PC-3 (cell line): ENCODE measurements at regions not wholly inside any gene's neighbourhood (a gene's known extent, or its start where the extent isn't known, plus 50 kb on each side); places are given as distances from the start of the nearest gene placed in this dataset.

Source experiments
- CTCF ChIP-seq: fragments of 300-600 bp; sonication (generic); conservative IDR thresholded peaks from 2 replicates; pipeline ENCODE4 v1.5.1; 2017; ENCODE audit warnings: antibody characterized with exemption, low read depth, mild to moderate bottlenecking, low read length
- EZH2 ChIP-seq: fragments of 300-600 bp; sonication (generic); IDR thresholded peaks from one replicate; pipeline ENCODE4 v1.6.1; 2017; ENCODE audit warnings: antibody characterized with exemption, mild to moderate bottlenecking, low read length; ENCODE audit not compliant: unreplicated experiment
- EZH2phosphoT487 ChIP-seq: fragments of 300-600 bp; sonication (generic); IDR thresholded peaks from 2 replicates; pipeline ENCODE4 v1.6.1; 2018; ENCODE audit warnings: mild to moderate bottlenecking, antibody characterized with exemption, low read length, borderline replicate concordance

GRCh38 chr2:53510401-53510800 lies 257.2 kb upstream of the CHAC2 start:
- TF ChIP-seq CTCF (no peak), EZH2 (no peak), EZH2phosphoT487 (no peak)
